D341Med (cell line): ENCODE measurements at regions not wholly inside any gene's neighbourhood (a gene's known extent, or its start where the extent isn't known, plus 50 kb on each side); places are given as distances from the start of the nearest gene placed in this dataset.

Experiments used
- DNase-seq: peaks from one replicate; pipeline ENCODE4 v3.0.0; 2012; ENCODE audit warnings: low spot score

GRCh38 chr11:45091563-45092403 is 54.7 kb upstream of the PRDM11 start:
- DNase-seq, result no peak

GRCh38 chr11:45092404-45092785 is 54.0 kb upstream of the PRDM11 start:
- DNase-seq, result no peak

- DNase-seq, result no peak
Observed at GRCh38 chr11:45092901-45093760, 53.3 kb upstream of the PRDM11 start.

- DNase-seq, result no peak
Observed at GRCh38 chr11:45093761-45094455, 52.5 kb upstream of the PRDM11 start.

GRCh38 chr11:45094958-45095690 is 51.3 kb upstream of the PRDM11 start:
- no peak for DNase-seq

GRCh38 chr11:45095691-45096010 is 50.8 kb upstream of the PRDM11 start:
- no peak for DNase-seq

- DNase-seq, result peak; percentile 9
Observed at GRCh38 chr11:45096636-45097035, 49.8 kb upstream of the PRDM11 start.
